Limb (tissue), 2 donors: ENCODE measurements at regions not wholly inside any gene's neighbourhood (a gene's known extent, or its start where the extent isn't known, plus 50 kb on each side); places are given as distances from the start of the nearest gene placed in this dataset.

Source experiments
- DNase-seq, 2 donors: peaks; one replicate each; pipeline ENCODE4 v3.0.0-alpha.2; 2016; ENCODE audit errors: extremely low spot score in 2 of 2

GRCh38 chr12:16415155-16415554, 67.7 kb downstream of the MGST1 start:
- no peak for DNase-seq

DNA sequence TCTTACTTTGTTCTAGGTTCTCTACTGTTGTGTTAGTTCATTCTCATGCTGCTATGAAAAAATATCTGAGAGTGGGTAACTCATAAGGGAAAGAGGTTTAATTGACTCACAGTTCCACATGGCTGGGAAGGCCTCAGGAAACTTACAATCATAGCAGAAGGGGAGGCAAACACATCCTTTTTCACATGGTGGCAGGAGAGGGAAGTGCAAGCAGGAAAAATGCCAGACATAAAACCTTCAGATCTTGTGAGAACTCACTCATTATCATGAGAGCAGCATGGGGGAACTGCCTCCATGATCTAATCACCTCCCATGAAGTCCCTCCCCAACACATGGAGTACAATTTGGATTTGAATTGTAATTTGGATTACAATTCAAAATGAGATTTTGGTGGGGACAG, 69.6 kb downstream of the MGST1 start:
- no peak for DNase-seq

DNA sequence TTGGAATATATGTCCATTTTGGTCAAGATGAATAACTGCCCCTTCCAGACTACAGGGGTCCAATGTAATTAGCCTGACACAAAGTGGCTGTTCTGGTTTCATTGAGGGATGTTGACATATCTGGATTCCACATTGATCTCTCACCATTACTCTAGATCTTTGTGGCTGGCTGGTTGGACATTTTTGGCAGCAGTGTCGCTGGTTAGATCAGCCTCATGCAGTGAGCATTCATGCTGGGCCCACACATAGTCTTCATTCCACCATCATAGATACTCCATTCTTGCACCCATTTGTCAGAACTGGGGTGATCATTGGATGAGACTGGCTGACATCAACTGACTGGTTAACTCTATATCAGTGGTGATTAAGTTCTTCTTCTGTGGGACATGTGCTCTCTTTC, 74.4 kb downstream of the MGST1 start:
- DNase-seq: no peak

- no peak for DNase-seq
These were observed 77.1 kb downstream of the MGST1 start for GRCh38 chr12:16424531-16424930.

- no peak for DNase-seq
These were observed 88.6 kb downstream of the MGST1 start for GRCh38 chr12:16435875-16436554.

- no peak for DNase-seq
These were observed 89.9 kb downstream of the MGST1 start for GRCh38 chr12:16437281-16437816.

GRCh38 chr12:16437926-16438325, 90.5 kb downstream of the MGST1 start:
- no peak for DNase-seq

- DNase-seq: no peak
These were observed 102.0 kb downstream of the MGST1 start for GRCh38 chr12:16449459-16449858.

DNA sequence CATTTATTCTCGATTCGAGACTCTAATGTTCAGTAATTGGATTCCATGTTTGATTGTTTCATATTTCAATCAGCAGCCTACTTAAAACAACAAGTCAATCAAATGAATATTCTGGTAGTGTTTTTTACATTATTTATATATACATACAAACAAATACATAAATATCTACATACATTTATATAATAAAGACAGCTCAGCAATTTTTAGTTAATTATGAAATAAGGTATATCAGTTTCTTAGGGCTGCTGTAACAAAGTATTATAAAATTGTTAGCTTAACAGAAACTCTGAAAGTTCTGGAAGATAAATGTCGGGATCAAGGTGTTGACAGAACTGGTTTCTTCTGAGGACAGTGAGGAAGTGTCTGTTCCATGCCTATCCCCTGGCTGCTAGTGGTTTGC, 105.9 kb downstream of the MGST1 start:
- DNase-seq: no peak

- no peak for DNase-seq
These were observed 107.0 kb downstream of the MGST1 start for GRCh38 chr12:16454481-16454880.

DNA sequence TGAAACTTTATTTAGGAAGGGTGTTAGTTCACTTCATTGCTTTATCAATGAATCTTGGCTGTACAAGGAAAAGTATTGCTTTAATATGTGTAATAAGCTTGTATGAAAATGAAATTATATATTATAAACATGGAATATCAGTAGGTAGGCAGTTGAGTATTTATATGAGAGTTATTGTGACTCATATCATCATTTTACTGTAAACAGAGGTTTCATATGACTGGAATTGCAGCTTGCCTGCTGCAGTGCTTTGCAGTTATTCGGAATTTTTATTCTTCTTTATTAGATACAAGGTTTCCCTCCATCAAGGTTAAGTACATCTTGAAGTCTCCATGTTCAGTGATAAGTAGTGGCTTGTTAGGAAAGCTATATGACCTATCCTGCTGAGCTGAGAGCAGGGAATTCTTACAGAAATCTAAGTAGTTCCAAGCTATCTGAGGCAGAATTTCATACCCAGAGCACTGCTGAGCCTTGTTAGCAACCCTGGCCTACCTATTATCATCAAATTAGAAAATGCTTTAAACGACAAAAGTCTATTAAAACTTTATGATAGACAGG, 111.2 kb downstream of the MGST1 start:
- no peak for DNase-seq

DNA sequence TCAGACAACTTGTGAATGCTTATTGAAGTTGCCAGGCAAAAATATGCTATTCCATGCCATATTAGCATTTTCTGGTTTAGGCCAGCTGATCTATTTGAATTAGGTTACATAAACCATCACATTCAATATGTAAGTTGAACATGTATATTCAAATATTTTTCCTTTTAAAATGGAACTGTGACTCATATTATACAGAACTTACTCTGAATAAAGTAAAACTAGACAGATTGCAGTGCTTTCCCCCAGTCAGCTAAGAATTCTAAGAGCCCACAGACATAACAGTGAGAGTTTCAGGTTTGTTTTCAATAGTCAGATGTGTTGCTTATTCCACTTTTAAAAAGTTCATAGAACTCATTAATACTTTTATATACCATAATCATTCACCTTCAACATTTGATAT, 119.8 kb downstream of the MGST1 start:
- no peak for DNase-seq

- DNase-seq: peak in 1 of 2 donors; percentile 21
These were observed 125.2 kb downstream of the MGST1 start for GRCh38 chr12:16472631-16473030.

- peak in 1 of 2 donors; percentile 13 for DNase-seq
These were observed 126.3 kb downstream of the MGST1 start for GRCh38 chr12:16473610-16474326.

DNA sequence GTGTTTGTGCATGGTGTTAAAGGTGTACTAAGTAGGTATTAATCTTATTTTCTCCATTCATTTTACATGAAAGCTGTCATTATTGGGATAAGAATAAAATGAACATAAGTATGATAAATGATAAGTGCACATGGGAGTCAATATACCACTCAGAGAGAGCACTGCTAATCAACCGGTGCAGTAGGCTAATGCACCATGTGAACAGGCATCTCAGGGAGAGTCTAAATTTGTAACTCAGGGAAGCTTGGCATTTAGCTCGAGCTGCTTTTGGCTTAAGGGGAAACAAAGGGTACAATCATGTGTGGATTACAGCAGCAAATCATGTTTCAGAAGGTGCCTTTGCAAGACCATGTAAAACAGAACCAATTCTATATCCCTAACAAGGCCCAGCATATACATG, 127.4 kb downstream of the MGST1 start:
- no peak for DNase-seq

- no peak for DNase-seq
These were observed 128.1 kb downstream of the MGST1 start for GRCh38 chr12:16475521-16475920.

- DNase-seq: no peak
These were observed 123.2 kb downstream of the LMO3 start for GRCh38 chr12:16482726-16483125.

DNA sequence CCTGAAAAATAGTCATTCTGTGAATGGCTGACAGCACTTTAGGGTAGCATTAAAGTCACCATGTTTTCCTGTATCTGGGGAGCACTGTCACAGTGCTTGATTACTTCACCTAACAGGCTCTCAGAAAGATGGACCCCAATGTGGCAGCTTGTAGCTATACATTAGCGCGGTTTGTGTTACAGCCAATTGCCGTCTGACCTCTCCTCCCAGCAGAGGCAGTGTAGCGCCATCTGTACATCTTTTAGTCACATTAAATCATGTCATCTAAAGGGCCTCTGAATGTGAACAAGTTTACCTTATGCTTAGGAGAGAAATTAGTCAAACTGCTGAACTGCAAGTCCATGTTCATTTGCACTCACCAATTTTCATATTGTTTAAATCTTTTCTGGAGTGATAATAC, 113.7 kb downstream of the LMO3 start:
- DNase-seq: no peak

DNA sequence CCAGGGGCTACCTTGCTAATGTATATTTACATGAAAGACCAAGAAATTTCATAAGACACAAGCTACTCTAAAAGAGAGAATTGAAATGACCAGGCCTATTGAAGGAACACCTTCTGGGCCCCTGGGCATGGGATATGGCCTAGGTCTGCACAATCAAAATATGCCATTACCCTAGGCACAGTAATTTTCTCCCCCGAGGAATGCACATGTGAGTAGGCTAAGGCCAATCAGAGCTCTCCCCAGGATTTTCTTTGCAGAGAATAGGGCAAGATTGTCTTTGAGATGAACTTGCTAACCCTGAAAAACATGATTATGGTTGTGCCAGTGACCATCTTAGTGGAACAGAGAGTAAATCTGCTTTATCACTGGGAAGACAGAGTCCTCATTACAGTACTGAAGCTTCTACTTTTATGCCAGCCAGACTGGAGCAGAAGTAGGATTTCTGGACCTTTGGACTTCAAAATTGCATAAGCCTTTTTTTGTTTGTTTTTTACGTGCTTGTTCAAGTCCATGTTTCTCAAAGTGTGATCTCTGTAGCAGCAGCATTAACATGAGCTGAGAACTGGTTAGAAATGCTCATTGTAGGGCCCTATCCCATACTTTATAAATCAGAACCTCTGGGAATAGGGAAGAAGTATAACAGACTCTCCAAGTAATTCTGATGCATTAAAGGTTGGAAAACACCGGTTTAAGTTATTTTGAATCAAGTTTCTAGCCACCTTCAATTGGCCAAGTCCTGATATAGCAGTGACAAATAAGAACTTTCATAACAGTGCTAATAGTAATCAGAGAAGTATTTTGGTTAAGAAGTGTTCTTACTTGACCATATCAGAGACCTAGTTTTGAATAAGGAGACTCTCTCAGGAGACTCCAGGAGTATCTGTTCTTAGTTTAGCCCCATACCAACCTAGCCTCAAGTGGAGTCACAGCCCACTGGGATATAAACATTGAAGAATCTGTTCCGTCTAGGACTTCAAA, 112.9 kb downstream of the LMO3 start:
- DNase-seq: no peak

DNA sequence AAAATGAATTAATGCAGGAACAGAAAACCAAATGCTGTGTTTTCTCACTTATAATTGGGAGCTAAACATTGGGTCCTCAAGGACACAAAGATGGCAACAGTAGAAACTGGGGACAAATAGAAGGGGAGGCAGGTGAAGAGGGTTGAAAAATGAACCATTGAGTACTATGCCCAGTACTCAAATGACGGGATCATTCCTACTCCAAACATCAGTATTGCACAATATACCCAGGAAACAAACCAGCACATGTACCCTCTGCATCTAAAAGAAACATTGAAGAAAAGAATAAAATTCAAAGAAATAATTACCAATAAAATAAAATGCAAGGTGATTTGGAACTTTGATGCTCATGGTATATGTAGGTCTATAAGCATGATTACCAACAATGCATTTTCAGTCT, 110.8 kb downstream of the LMO3 start:
- DNase-seq: no peak
